GM18498 (cell line): ENCODE measurements at regions not wholly inside any gene's neighbourhood (a gene's known extent, or its start where the extent isn't known, plus 50 kb on each side); places are given as distances from the start of the nearest gene placed in this dataset.
A peak's percentile ranks its signal among the peaks of the same experiment; 100 is the strongest.
"Not testable (repeated sequence)": the region's sequence is repeated elsewhere in the genome, so short reads cannot be mapped to it uniquely, and the experiment has no call there.

ENCODE experiments used
- ATAC-seq: cut with Tn5 transposase; IDR thresholded peaks from one replicate; pipeline ENCODE4 v1.9.1; 2021; ENCODE audit warnings: mild to moderate bottlenecking, moderate library complexity; ENCODE audit not compliant: unreplicated experiment

- no peak for ATAC-seq
Measured at GRCh38 chrX:55142206-55142918, 53.5 kb downstream of the PAGE2 start.

- no peak for ATAC-seq
Measured at GRCh38 chrX:55142919-55143310, 54.1 kb downstream of the PAGE2 start.

- no peak for ATAC-seq
Measured at GRCh38 chrX:55143621-55144020, 54.8 kb downstream of the PAGE2 start.

GRCh38 chrX:55144697-55145096, 55.9 kb downstream of the PAGE2 start:
- ATAC-seq = no peak

GRCh38 chrX:55149242-55149641, 60.4 kb downstream of the PAGE2 start:
- no peak for ATAC-seq

- ATAC-seq = no peak
Measured at GRCh38 chrX:55151199-55151598, 62.4 kb downstream of the PAGE2 start.

- no peak for ATAC-seq
Measured at GRCh38 chrX:55159551-55159950, 60.6 kb upstream of the PAGE5 start.

GRCh38 chrX:55160685-55161552, 59.2 kb upstream of the PAGE5 start:
- ATAC-seq = peak; percentile 96

- no peak for ATAC-seq
Measured at GRCh38 chrX:55161581-55161980, 58.6 kb upstream of the PAGE5 start.

- ATAC-seq = no peak
Measured at GRCh38 chrX:55163171-55163570, 57.0 kb upstream of the PAGE5 start.

GRCh38 chrX:55165026-55165425, 55.1 kb upstream of the PAGE5 start:
- ATAC-seq = not testable (repeated sequence)

GRCh38 chrX:55167124-55167803, 52.9 kb upstream of the PAGE5 start:
- no peak for ATAC-seq

GRCh38 chrX:55167901-55168300, 52.2 kb upstream of the PAGE5 start:
- no peak for ATAC-seq

GRCh38 chrX:55169782-55170181, 50.4 kb upstream of the PAGE5 start:
- no peak for ATAC-seq
